Epithelial cell of proximal tubule (primary cell): ENCODE measurements at regions not wholly inside any gene's neighbourhood (a gene's known extent, or its start where the extent isn't known, plus 50 kb on each side); places are given as distances from the start of the nearest gene placed in this dataset.

Experiments used
- DNase-seq: peaks from one replicate; pipeline ENCODE4 v3.0.0-alpha.2; 2011; ENCODE audit warnings: low read depth
- H3K4me3 ChIP-seq: 2 replicates; pipeline ENCODE4 v1.5.1; 2011; ENCODE audit warnings: low read depth, mild to moderate bottlenecking, low read length
- CTCF ChIP-seq: conservative IDR thresholded peaks from 2 replicates; pipeline ENCODE4 v1.5.1; 2012; ENCODE audit warnings: low read depth, mild to moderate bottlenecking, low read length

GRCh38 chr6:25070547-25071366, 135.0 kb upstream of the RIPOR2 start:
- peak overlapping the region; percentile 19 for H3K4me3 ChIP-seq
- TF ChIP-seq CTCF, result peak; percentile 94
- DNase-seq, result peak; percentile 30

GRCh38 chr6:25078141-25078540, 142.4 kb upstream of the RIPOR2 start:
- DNase-seq, result no peak
- no peak for TF ChIP-seq CTCF

GRCh38 chr6:25083784-25084507, 148.2 kb upstream of the RIPOR2 start:
- TF ChIP-seq CTCF, result no peak
- no peak overlapping the region for H3K4me3 ChIP-seq
- no peak for DNase-seq

More at GRCh38 chr6:25078141-25078540, 142.4 kb upstream of the RIPOR2 start:
- H3K4me3 ChIP-seq, result no peak overlapping the region

- TF ChIP-seq CTCF, result no peak
- no peak overlapping the region for H3K4me3 ChIP-seq
- no peak for DNase-seq
Measured at GRCh38 chr6:25084508-25084833, 148.7 kb upstream of the RIPOR2 start.

GRCh38 chr6:25085756-25086155, 150.0 kb upstream of the RIPOR2 start:
- no peak for DNase-seq
- TF ChIP-seq CTCF, result no peak
- no peak overlapping the region for H3K4me3 ChIP-seq

- no peak for DNase-seq
- TF ChIP-seq CTCF, result no peak
- no peak overlapping the region for H3K4me3 ChIP-seq
Measured at GRCh38 chr6:25086500-25087091, 150.8 kb upstream of the RIPOR2 start.

GRCh38 chr6:25088513-25088912, 152.8 kb upstream of the RIPOR2 start:
- H3K4me3 ChIP-seq, result no peak overlapping the region
- DNase-seq, result no peak
- no peak for TF ChIP-seq CTCF
